ENCODE measurements at regions not wholly inside any gene's neighbourhood (a gene's known extent, or its start where the extent isn't known, plus 50 kb on each side); places are given as distances from the start of the nearest gene placed in this dataset.
A peak's percentile ranks its signal among the peaks of the same experiment; 100 is the strongest.

GRCh38 chr15:39432912-39433348 is 147.9 kb upstream of the THBS1 start:
- peak overlapping the region in 5 of 7 donors; percentile 42 to 85 (median 70) for H3K27ac Mint-ChIP-seq
- DNase-seq: peak in 1 of 3 donors; percentile 61
- H3K4me3 Mint-ChIP-seq: no peak overlapping the region
- no peaks in the 10 kb centered on the region for H3K9me3 ChIP-seq (replicated peaks in 1 of 2; ENCODE audit: control insufficient read depth in 1 of 2, insufficient read depth in 1 of 2, low read length in 2 of 2)
- WGBS (ENCODE audit: insufficient coverage): no CpG with 5 or more reads among the region's 3 CpGs
- no peaks in the 10 kb centered on the region for H3K79me2 ChIP-seq (ENCODE audit: insufficient read depth, low read length)
- H3K9me3 Mint-ChIP-seq: peaks cover 0 to 3% (median 0%) of the 10 kb centered on the region in 7 donors
- H3K27me3 Mint-ChIP-seq (ENCODE audit: low read depth in 3 of 3): peaks cover 2 to 3% (median 2%) of the 10 kb centered on the region in 3 donors
- H3K9ac ChIP-seq (ENCODE audit: insufficient read depth, low read length, poor library complexity, severe bottlenecking): no peak overlapping the region
- peaks cover 45 to 58% of the 10 kb centered on the region in 2 donors for H3K4me1 ChIP-seq (ENCODE audit: control insufficient read depth in 1 of 2, insufficient read depth in 2 of 2, low read length in 2 of 2)
- no peaks in the 10 kb centered on the region for H4K20me1 ChIP-seq (ENCODE audit: insufficient read depth, low read length)
- no peaks in the 10 kb centered on the region for H3K27me3 ChIP-seq (ENCODE audit: control insufficient read depth in 2 of 2, insufficient read depth in 2 of 2, low read length in 2 of 2)
- no peaks in the 10 kb centered on the region for H3K36me3 Mint-ChIP-seq
- H2AFZ ChIP-seq (ENCODE audit: insufficient read depth, low read depth, low read length, poor library complexity, severe bottlenecking): no peak overlapping the region
- peak overlapping the region in 1 of 2 donors; percentile 42 for H3K27ac ChIP-seq (ENCODE audit: low read depth in 1 of 2, low read length in 2 of 2)
- H3K4me1 Mint-ChIP-seq: peaks cover 60% of the 10 kb centered on the region
- intact Hi-C loops (cut with micrococcal nuclease): no loop called here
- no peak overlapping the region for H3K4me3 ChIP-seq (replicated peaks in 1 of 3; ENCODE audit: low read depth in 2 of 3, low read length in 3 of 3)
- TF ChIP-seq, protein P1, sequence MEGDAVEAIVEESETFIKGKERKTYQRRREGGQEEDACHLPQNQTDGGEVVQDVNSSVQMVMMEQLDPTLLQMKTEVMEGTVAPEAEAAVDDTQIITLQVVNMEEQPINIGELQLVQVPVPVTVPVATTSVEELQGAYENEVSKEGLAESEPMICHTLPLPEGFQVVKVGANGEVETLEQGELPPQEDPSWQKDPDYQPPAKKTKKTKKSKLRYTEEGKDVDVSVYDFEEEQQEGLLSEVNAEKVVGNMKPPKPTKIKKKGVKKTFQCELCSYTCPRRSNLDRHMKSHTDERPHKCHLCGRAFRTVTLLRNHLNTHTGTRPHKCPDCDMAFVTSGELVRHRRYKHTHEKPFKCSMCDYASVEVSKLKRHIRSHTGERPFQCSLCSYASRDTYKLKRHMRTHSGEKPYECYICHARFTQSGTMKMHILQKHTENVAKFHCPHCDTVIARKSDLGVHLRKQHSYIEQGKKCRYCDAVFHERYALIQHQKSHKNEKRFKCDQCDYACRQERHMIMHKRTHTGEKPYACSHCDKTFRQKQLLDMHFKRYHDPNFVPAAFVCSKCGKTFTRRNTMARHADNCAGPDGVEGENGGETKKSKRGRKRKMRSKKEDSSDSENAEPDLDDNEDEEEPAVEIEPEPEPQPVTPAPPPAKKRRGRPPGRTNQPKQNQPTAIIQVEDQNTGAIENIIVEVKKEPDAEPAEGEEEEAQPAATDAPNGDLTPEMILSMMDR (IDR thresholded peaks at IDR 0.05): no peak
- H3K4me2 ChIP-seq (replicated peaks; ENCODE audit: extremely low read depth, low read length, poor library complexity, severe bottlenecking): no peak overlapping the region
- no peaks in the 10 kb centered on the region for H3K36me3 ChIP-seq (replicated peaks in 1 of 2; ENCODE audit: control insufficient read depth in 1 of 2, insufficient read depth in 2 of 2, low read length in 2 of 2)

- intact Hi-C loops (cut with micrococcal nuclease): no loop called here
Observed at GRCh38 chr15:39433376-39433775, 147.5 kb upstream of the THBS1 start.

More at GRCh38 chr15:39433376-39433775, 147.5 kb upstream of the THBS1 start:
- peaks cover 2 to 6% (median 5%) of the 10 kb centered on the region in 3 donors for H3K27me3 Mint-ChIP-seq (ENCODE audit: low read depth in 3 of 3)
- no peaks in the 10 kb centered on the region for H3K36me3 Mint-ChIP-seq
- peaks cover 59% of the 10 kb centered on the region for H3K4me1 Mint-ChIP-seq
- no peaks in the 10 kb centered on the region for H3K36me3 ChIP-seq (replicated peaks in 1 of 2; ENCODE audit: control insufficient read depth in 1 of 2, insufficient read depth in 2 of 2, low read length in 2 of 2)
- 67% methylated on average over 1 of the region's 2 CpGs for WGBS (ENCODE audit: insufficient coverage)
- no peaks in the 10 kb centered on the region for H3K27me3 ChIP-seq (ENCODE audit: control insufficient read depth in 2 of 2, insufficient read depth in 2 of 2, low read length in 2 of 2)
- no peaks in the 10 kb centered on the region for H3K9me3 ChIP-seq (replicated peaks in 1 of 2; ENCODE audit: control insufficient read depth in 1 of 2, insufficient read depth in 1 of 2, low read length in 2 of 2)
- H3K4me1 ChIP-seq (ENCODE audit: control insufficient read depth in 1 of 2, insufficient read depth in 2 of 2, low read length in 2 of 2): peaks cover 41 to 53% of the 10 kb centered on the region in 2 donors
- H2AFZ ChIP-seq (ENCODE audit: insufficient read depth, low read depth, low read length, poor library complexity, severe bottlenecking): no peak overlapping the region
- H3K9ac ChIP-seq (ENCODE audit: insufficient read depth, low read length, poor library complexity, severe bottlenecking): no peak overlapping the region
- no peak overlapping the region for H3K4me3 ChIP-seq (replicated peaks in 1 of 3; ENCODE audit: low read depth in 2 of 3, low read length in 3 of 3)
- peak overlapping the region in 1 of 2 donors; percentile 42 for H3K27ac ChIP-seq (ENCODE audit: low read depth in 1 of 2, low read length in 2 of 2)
- peak; percentile 63 to 76 (median 65) for DNase-seq
- H3K79me2 ChIP-seq (ENCODE audit: insufficient read depth, low read length): no peaks in the 10 kb centered on the region
- peaks cover 0 to 3% (median 0%) of the 10 kb centered on the region in 7 donors for H3K9me3 Mint-ChIP-seq
- peak overlapping the region; percentile 34 to 85 (median 70) for H3K27ac Mint-ChIP-seq
- H3K4me2 ChIP-seq (replicated peaks; ENCODE audit: extremely low read depth, low read length, poor library complexity, severe bottlenecking): no peak overlapping the region
- H3K4me3 Mint-ChIP-seq: peak overlapping the region in 1 of 2 donors; percentile 4
- H4K20me1 ChIP-seq (ENCODE audit: insufficient read depth, low read length): no peaks in the 10 kb centered on the region
- TF ChIP-seq, protein P1 (IDR thresholded peaks at IDR 0.05): no peak
